HG03571 (cell line): ENCODE measurements at regions not wholly inside any gene's neighbourhood (a gene's known extent, or its start where the extent isn't known, plus 50 kb on each side); places are given as distances from the start of the nearest gene placed in this dataset.
"Not testable (repeated sequence)": the region's sequence is repeated elsewhere in the genome, so short reads cannot be mapped to it uniquely, and the experiment has no call there.

ENCODE experiments used
- ATAC-seq: cut with Tn5 transposase; IDR thresholded peaks from one replicate; pipeline ENCODE4 v1.9.1; 2021; ENCODE audit not compliant: unreplicated experiment

- ATAC-seq: no peak
Measured at GRCh38 chr4:106869551-106869950, 166.6 kb downstream of the DKK2 start.

GRCh38 chr4:106868381-106869035, 167.6 kb downstream of the DKK2 start:
- ATAC-seq: no peak

GRCh38 chr4:106864231-106864630, 171.9 kb downstream of the DKK2 start:
- ATAC-seq: no peak

GRCh38 chr4:106854569-106855351, 181.4 kb downstream of the DKK2 start:
- ATAC-seq: no peak

- ATAC-seq: no peak
Measured at GRCh38 chr4:106852426-106852825, 183.7 kb downstream of the DKK2 start.

GRCh38 chr4:106851726-106852125, 184.4 kb downstream of the DKK2 start:
- ATAC-seq: no peak

- no peak for ATAC-seq
Measured at GRCh38 chr4:106850691-106851090, 185.4 kb downstream of the DKK2 start.

GRCh38 chr4:106835919-106836318, 200.2 kb downstream of the DKK2 start:
- ATAC-seq: no peak

- no peak for ATAC-seq
Measured at GRCh38 chr4:106830879-106831278, 205.2 kb downstream of the DKK2 start.

GRCh38 chr4:106818764-106819163, 217.3 kb downstream of the DKK2 start:
- ATAC-seq: no peak

GRCh38 chr4:106816496-106816895, 219.6 kb downstream of the DKK2 start:
- ATAC-seq: no peak

- ATAC-seq: no peak
Measured at GRCh38 chr4:106810122-106810521, 226.0 kb downstream of the DKK2 start.

- no peak for ATAC-seq
Measured at GRCh38 chr4:106809076-106809475, 227.0 kb downstream of the DKK2 start.

- no peak for ATAC-seq
Measured at GRCh38 chr4:106806158-106806797, 229.8 kb downstream of the DKK2 start.

GRCh38 chr4:106803083-106803482, 233.0 kb downstream of the DKK2 start:
- ATAC-seq: no peak

- ATAC-seq: no peak
Measured at GRCh38 chr4:106801386-106801785, 234.7 kb downstream of the DKK2 start.

- no peak for ATAC-seq
Measured at GRCh38 chr4:106796876-106797275, 239.2 kb downstream of the DKK2 start.

- ATAC-seq: no peak
Measured at GRCh38 chr4:106795326-106795725, 240.8 kb downstream of the DKK2 start.

GRCh38 chr4:106793933-106794332, 242.2 kb downstream of the DKK2 start:
- no peak for ATAC-seq

- ATAC-seq: no peak
Measured at GRCh38 chr4:106775636-106776035, 260.5 kb downstream of the DKK2 start.

GRCh38 chr4:106774055-106774454, 262.1 kb downstream of the DKK2 start:
- not testable (repeated sequence) for ATAC-seq
